HG03135 (cell line): ENCODE measurements at regions not wholly inside any gene's neighbourhood (a gene's known extent, or its start where the extent isn't known, plus 50 kb on each side); places are given as distances from the start of the nearest gene placed in this dataset.

Source experiments
- ATAC-seq: cut with Tn5 transposase; IDR thresholded peaks from one replicate; pipeline ENCODE4 v1.9.1; 2021; ENCODE audit warnings: mild to moderate bottlenecking, moderate library complexity; ENCODE audit not compliant: unreplicated experiment

DNA sequence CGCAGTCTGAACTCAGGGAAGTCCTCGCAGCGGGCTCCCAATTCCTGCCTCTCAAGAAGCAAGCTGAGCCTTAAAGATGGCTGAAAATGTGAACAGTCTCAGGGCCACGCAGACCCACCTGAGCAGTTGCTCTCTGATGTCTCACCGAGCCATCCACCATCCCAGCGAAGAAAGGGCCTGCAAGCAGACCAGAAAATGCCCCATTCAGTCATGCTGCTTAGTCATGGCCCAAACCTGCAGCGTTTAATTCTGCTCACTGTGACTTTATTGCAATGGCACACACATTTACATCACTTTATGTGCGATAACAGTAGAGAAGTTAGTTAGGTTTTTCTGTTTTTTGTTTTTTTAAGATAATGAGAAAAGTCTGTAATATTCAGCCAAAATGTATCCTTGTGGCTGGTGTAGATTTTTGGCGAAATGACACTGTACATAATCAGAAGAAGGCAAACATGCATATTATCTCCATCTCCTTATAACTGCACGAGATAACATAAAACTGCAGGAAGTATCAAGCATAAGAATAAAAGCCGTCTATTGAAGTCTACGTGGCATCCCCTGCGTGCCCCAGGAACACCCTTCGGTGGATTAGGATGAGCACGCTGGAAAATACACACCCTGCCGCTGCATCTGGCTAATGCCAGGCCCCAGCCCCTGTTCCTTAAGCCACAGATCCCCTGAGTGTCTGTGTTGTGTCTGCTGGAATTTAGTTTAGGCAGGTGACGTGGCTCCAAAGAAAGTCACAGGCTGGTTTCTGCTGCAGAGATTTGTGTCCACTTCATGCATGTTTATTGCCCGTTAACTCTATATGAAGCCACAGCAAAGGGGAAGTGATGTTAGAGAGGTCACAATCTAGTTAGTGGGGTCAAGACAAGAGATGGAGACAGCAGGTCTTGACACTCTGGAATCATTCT, 119.8 kb upstream of the IRF2BP2 start:
- no peak for ATAC-seq

DNA sequence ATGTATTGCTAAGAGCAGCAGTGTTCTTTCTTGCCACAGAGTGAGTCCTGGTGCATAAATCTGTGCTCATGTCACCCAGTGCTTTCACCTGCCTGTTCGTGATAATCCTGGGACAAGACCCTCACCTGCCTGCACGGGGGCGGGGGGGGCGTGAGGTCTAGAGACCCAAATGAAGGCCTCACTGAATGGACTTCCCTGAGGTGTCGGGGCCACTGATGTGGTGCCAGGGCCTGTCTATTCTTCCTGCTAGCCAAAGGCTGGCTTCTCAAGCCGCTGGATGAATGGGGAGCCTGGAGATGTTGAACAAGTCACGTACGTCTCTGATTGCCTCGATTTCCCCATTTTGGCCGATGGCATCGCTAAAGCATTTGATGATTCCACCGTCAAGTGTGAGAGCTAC, 118.8 kb upstream of the IRF2BP2 start:
- ATAC-seq, result no peak

DNA sequence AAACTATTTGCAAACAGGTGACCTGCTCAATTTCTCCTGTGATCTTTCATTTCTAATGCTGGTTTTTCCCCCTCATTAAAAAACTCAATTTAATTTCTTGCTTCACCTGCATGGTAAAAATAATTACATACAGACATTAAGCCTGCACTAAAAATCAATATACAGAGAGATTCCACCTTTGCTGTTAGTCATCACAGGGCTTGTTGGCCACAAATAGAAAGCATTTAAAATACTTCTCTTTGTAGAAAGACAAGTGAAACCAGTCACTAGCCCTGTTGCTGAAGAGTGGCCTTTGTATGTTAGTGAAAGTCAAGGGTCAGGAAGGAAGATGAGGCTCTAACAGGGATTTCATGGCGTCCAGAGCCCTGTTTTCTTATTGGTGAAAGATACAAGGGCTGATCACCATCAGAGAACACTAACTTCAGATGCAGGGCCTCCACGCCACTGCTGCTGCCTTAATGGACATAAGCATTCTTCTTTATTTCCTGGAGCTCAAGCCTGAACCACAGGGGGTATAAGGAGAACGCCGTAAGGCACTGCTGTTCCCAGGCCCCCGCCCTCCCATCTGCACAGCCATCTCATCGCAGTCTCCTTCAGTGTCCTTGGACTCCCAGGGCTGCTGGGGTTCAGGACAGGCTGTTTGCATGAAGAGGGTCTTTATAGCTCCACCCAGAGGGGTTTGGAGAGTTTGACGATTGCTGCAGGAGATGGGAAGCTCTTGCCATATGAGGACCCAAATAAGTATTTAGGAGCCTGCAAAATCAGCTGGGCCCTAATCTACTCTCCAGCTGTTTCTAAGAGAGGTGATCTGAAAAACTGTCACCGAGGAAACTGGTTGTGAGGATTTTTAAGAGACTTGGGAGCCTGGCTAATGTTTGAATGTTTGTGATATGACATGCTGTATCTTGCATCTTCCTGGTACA, 117.3 kb upstream of the IRF2BP2 start:
- ATAC-seq, result no peak

DNA sequence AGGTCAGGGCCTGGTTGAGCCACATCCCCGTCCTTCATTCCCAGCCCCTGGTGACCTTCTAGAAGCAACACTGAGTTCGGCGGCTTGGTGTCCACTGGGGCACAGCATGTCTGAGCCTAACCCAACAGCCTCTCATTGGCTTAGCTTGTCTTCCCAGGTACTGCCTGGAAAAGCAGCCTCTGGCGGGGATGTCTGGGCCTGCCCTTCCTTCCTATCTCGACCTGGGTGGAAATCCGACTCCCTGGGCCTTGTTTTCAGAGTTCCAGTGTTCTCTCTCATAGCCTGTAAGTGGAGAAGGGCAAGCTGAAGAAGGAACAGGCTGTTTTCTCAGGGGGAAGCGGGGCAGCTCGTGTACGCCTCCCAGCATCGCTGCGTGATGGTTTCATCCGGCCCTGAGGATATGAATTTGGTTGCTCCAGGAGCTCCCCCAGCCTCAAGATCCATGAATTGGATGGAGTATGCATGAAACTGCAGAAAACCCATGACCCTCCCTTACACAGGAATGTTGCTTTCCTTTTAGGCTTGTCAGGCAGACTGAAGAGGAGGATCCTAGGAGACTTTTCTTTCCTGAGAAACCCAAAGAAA, 116.5 kb upstream of the IRF2BP2 start:
- ATAC-seq, result no peak

DNA sequence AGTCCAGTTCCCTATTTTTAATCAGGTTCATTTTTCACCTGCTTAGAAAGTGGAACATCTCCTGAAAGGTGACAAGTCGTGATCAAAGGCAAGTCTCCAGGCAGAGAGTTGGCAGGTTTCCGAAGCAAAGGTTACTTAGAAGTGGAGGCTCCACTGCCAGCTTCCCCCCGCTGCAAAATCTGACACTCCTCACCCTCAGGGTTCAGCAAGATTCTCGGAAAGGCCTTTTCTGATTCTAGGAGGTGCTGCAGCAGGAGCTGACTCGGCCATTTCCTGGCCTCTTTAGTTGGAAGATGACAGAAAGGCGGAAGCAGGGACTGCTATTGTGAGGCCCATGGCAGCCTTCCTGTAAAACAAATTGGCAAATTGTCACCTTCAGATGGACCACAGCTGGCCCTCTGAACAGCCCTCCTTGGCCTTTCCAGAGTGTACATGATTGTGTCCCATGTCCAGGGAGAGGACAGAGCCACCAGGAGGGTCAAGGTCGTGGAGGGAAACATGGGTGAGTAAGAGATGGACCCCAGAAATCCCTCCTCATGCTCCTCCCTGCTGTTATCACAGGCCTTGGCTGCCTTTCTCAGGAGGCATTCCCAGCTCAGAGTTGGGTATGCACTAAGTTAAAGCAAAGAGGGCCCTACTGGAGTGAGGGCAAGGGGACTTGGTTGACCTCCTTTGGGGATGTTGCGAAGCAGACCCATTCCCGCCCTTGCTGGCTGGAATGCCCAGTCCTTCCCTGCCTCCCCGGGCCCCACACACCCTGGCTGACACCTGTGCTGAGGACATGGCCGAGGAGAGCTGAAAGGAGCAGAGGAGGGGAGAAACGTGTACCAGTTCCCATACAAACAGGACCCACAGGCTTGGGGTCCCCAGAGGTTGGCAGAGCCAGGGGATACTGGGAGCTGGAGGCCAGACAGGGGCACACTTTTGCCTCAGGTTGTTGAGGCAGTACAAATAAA, 115.5 kb upstream of the IRF2BP2 start:
- ATAC-seq, result no peak

DNA sequence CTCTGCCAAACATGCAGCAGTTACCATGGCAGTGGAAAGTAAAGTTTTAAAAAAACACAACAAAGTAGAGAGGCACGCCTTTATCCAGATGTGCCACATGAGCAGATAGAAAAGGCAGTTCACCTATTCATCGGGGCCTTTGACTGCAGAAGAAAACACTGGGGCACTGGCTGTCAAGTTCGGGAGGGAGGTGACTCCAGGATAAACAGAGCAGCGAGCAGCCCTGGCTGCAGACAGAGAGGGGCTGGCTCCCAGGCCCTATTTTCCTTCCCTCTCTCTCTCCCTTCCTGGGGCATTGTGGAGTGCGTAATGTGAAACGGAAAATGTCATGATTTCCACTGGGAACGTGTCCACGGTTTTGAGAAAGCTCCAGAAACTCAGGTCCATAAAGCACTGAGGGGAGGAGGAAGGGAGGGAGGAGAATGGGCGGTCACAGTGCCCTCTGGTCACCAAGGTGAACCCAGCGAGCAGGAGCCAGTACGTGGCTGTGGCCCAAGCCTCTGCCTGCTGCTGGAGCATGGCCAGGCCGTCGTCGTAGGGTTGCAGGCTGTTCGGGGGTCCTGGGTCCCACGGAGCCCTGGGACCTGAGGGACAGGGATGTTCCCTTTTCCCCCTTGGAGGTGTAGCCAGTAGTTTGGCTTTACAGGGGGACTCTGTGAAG, 114.7 kb upstream of the IRF2BP2 start:
- ATAC-seq, result peak; percentile 25

DNA sequence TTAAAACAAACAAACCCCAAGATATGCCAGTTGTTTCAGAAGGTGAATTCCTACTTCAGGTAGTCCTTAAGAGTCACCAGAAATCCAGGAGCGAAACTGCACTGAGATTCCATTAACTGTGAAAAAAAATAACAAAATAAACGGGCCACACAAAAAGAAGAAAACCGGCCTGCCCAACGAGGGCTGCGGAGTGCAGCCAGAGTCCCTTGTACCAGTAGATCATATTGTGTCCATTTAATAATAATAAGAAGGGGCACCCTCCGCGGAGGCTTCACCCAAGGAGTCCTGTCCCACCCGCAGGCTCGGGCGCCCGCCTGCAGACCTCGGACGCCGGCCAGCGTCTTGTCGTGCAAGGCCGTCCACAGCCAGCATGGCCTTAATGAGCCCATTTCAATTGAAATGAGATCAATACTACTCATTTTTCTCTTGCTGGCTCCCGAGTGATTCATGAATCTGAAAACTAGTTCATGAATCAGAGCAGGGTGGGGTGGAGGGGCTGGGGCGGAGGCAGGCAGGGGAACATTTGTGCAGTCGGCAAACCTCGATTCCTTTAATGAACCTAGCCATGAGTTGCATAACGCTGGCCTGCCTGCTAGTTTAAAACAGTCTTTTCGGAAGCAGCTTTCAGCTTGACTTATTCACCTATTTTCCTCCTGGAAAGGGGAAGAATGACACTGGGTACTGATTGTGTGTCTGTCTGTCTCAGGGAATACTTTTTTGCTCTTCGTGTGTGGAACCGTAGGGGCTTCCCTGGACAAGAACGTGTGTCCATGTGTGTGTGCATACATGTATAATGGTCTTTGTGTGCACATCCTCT, 113.1 kb upstream of the IRF2BP2 start:
- ATAC-seq, result no peak

DNA sequence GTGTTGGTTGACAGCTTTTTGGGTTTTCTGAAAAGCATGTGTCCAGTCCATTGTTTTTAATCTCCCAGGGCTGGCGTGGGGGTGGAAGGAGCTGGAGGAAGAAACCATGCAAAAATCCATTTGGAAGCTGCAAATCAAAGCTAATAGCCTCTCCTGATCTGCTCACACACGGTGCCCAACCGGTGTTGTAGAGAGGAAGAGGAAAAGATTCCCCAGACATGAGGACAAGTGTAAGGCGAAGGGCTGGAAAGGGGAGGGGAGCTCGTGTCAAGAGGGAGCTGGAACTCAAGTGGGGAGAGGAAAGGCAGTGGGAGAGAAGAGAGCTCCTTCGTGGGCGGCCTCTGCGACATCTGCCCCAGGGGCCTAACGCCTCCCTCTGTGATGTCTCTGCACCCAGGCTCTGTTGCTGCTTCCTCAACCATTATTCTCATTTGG, 112.3 kb upstream of the IRF2BP2 start:
- ATAC-seq, result no peak

DNA sequence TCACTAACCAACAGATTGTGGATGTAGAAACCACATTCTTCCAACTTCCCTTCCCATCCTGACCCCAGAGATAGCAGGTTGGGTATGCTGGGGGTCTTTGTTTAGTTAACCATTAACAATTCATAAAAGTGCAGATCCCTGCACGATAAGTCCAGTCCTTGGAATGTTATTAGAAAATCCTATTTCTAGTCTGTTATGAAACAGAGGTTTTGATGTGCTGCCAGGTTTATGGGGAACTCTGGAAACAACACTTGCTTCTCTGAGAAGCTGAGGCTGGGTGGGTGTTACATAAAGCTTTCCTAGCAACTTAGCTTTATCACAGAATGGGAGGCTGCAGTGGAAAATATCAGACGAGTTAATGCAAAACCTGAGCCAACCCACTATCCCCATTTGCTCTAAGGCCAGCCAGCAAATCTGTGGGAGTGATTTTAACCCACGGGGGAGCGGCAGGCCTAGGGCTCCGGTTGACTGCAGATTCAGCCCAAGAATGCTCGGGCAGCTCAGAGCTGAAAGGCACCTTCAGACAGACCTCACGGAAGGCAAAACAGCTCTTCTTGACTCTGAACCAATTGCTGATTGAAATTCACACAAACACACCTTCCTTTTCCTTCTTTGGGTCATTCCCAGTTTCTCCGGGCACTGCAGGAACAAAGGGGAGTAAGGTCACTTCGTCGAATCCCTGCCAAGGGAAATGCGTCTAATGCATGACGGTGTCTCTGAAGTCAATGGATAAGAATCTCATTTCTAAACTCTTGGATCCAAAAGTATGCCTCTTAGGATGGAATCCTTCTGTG, 111.7 kb upstream of the IRF2BP2 start:
- no peak for ATAC-seq

DNA sequence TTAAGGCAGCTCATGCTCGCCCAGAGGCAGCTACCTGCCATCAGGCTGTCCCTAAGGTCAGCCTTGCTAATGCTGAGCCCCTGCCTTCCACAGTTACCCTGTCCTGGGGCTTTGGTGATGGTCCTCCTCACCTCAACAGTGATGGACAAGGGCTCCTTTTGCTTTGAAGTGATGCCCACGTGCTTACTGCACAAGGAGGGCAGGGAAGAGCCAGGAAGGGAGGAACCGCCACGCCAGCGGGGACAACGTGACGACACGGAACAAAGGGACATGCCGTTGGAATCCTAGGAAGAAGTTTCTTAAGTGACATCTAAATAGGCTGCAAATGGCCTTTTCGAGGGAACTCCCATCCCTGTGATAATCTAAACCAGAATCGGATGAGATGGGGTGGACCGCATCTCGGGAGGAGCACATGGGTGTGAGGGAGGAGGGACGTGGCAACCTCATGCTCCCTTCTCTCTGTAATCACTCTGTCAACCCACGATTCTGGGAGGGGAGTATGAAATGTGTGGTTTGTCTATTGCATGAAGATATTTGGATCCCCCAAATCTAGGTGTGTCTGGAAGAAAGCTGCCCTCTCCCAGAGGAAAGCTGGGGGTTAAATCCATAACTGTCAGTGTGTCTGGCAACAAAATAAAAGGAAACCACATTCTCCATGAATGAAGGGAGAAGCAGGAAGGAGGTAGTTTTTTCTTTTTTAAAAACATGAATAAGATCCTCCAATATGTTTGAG, 110.9 kb upstream of the IRF2BP2 start:
- ATAC-seq, result no peak

DNA sequence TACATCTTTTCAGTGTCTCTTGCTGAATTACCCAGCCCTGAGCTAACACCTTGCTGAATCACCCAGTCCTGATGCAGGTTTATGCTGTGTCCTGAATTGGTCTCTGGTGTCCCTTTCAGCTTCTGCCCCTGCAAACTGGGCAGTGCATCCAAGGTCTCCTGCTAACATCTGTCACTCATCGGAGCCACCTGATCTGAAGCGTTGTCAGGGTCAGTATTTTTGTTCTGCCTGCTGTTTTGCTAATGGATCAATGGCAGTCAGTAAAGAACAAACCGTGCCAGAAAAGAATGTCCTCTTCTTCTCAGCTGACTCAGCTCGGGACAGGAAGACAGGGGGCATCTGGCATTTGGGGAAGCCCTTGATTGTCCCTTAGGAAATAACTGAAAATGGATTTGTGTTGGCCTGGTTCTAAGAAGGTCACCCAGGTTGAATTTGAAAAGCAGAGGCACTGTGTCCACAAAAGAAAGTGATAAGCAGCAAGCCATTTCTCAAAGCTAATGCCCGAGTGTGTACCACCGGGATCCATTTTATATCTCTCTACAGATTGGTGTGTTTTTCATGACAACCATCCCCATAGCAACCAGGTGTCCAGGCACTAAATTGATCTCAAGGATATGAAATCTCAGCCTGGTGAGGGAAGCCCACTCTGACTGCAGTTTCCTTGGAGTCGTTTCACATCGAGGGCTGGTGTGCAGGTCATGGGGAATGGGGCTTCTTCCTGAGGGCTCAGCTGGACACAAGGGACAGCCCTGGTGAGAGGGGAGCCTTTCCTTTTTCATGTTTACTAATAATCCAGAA, 109.7 kb upstream of the IRF2BP2 start:
- no peak for ATAC-seq

DNA sequence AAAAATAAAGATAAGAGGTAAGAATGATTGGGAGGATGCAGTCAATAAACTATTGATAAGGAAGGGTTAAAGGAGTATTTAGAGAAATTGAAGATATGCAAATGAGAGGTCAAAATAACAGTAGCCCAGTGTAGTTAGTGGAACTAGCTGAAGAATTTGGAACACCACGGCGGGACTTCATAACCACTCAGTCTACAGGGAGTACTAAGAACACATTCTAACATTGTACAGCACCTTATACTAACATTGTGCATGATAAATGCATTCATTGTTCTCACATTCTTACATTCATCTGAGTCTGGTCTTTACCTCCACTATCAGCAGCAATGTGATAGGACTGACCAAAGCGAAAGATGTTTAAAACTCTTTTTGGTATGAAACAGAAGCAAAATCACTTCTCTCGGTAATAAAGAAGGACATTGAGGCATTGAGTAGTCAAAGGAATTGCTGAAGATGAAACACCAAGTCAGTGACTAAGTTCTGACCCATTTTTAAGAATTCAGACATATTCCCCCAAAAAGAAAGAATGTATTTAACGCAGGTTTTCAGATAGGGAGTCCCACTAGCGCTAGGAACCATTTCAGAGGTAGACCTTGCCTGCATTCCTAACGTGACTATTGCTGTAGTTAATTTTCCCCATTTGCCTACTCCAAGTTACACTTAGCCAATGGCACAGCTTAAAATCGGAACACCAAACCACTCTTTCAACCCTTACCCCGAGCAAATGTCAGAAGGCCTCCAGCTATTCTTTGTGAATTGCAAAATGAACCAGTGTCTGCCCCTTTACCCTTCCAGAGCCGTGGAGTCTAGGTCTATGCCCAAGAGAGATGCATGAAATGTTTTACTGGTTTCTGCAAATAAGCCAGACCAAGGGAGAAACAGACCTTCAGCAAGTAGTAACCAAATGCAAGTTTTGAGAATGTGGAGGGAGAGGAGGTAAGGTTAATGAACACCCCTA, 108.8 kb upstream of the IRF2BP2 start:
- no peak for ATAC-seq

DNA sequence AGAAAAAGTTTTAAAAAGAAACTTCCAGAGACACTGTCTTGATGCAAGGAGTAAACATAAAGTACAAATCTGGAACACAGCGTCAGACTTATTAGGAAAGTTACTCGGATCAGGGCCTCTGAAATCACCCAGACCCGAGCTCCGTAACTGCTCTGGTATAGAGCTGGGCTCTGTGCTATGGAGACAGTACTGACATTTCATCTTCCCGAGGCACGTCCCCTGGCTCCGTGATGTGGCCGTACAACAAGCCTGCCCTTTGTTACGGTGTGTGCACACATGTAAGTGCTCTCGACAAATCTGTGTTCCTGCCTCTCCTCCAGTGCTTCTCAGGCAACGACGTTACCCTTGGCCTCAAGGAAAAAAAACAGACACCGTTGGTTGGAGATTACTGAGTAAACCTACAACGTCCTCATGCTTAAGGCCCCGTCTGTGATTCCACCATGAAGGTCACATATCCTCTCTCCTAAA, 107.0 kb upstream of the IRF2BP2 start:
- ATAC-seq, result no peak

DNA sequence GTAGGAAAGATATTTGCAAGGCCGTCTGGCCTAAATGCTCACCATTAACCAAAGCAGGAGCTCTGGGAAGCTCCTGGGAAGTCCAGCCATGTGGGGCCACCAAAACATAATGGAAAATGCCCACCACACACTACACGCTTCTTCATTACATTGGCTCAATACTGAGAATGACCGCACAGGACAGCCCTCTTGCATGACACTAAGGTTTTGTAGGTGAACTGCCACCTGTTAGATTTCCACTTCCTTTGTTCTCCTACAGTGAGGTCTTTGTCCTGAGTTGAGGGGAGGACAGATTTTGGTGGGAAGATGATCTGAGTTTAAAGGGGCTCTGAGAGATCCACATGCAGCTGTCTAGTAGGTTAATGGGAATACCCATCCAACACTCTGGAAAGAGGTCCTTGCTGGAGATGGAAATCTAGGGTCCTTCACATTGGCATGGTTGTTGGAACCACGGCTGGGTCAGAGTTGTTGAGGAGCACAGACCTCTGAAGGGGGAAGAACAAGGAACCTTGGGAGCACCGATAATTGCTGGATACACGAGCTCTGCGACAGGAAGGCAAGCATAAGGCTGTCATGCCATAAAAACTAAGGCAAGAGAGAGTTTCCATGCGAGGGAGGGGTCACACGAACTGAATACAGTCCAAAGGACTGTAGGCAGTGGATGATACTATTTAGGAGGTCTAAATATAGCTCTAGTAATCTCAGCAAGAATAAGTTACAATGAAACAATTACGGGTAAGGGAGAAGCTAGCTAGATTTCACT, 105.5 kb upstream of the IRF2BP2 start:
- ATAC-seq, result no peak

DNA sequence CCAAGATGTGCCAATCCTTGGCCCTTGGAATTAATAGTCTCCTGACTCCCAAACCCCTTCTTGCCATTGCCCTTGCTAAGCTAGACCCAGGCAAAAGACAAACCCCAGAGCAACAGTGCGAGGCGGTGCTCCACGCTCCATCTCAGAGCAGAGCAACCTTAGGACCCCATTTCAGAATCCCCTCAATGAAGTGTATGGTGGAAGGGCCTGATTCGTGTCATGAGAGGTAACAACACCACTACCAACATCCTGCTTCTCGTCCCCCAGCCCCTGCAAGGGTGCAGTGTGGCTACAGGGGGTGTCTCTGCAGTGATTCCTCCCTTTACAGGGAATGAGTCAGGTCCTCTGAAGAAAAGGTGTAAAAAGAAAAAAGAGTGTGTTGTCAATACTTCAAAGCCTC, 103.9 kb upstream of the IRF2BP2 start:
- ATAC-seq, result no peak
